Fibroblast of the aortic adventitia (primary cell): ENCODE measurements at regions not wholly inside any gene's neighbourhood (a gene's known extent, or its start where the extent isn't known, plus 50 kb on each side); places are given as distances from the start of the nearest gene placed in this dataset.
A peak's percentile ranks its signal among the peaks of the same experiment; 100 is the strongest.

ENCODE experiments used
- DNase-seq: peaks from one replicate; pipeline ENCODE4 v3.0.0-alpha.2; 2010; ENCODE audit warnings: low read depth
- H3K4me3 ChIP-seq: 2 replicates; pipeline ENCODE4 v1.5.1; 2011; ENCODE audit warnings: low read depth, mild to moderate bottlenecking, control low read depth, low read length, moderate library complexity
- CTCF ChIP-seq: IDR thresholded peaks from 2 replicates; pipeline ENCODE4 v1.5.1; 2011; ENCODE audit warnings: mild to moderate bottlenecking, low read length, control low read depth, inconsistent platforms; ENCODE audit not compliant: insufficient read depth

- H3K4me3 ChIP-seq, result no peak overlapping the region
- DNase-seq, result peak; percentile 99
- TF ChIP-seq CTCF, result no peak
These were observed 213.5 kb upstream of the ZNF32 start for GRCh38 chr10:43861966-43862751.

- no peak for DNase-seq
- TF ChIP-seq CTCF, result no peak
These were observed 210.4 kb upstream of the ZNF32 start for GRCh38 chr10:43859016-43859525.

GRCh38 chr10:43857931-43858315, 209.2 kb upstream of the ZNF32 start:
- no peak for DNase-seq
- no peak for TF ChIP-seq CTCF
- H3K4me3 ChIP-seq, result no peak overlapping the region

More at GRCh38 chr10:43859016-43859525, 210.4 kb upstream of the ZNF32 start:
- H3K4me3 ChIP-seq, result no peak overlapping the region

GRCh38 chr10:43857206-43857930, 208.7 kb upstream of the ZNF32 start:
- DNase-seq, result peak; percentile 97
- H3K4me3 ChIP-seq, result no peak overlapping the region
- no peak for TF ChIP-seq CTCF

- no peak overlapping the region for H3K4me3 ChIP-seq
- no peak for DNase-seq
- no peak for TF ChIP-seq CTCF
These were observed 207.6 kb upstream of the ZNF32 start for GRCh38 chr10:43856299-43856698.

GRCh38 chr10:43855667-43856210, 207.1 kb upstream of the ZNF32 start:
- no peak for TF ChIP-seq CTCF
- no peak for DNase-seq
- H3K4me3 ChIP-seq, result no peak overlapping the region
